ENCODE measurements at regions not wholly inside any gene's neighbourhood (a gene's known extent, or its start where the extent isn't known, plus 50 kb on each side); places are given as distances from the start of the nearest gene placed in this dataset.

- Histone ChIP-seq H3K4me3 (no peak overlapping the region), H3K36me3 (no peaks in the 10 kb centered on the region), H3K4me1 (no peaks in the 10 kb centered on the region), H3K27me3 (no peaks in the 10 kb centered on the region), H3K27ac (no peak overlapping the region), H3K9me3 (peaks cover 0 to 6% (median 0%) of the 10 kb centered on the region in 11 donors)
- no peak for ATAC-seq
- DNase-seq: no peak
- intact Hi-C loops (cut with DNase I): no loop called here
- TF ChIP-seq CTCF (IDR thresholded peaks at IDR 0.05): no peak
These were observed 224.1 kb downstream of the SLITRK6 start for GRCh38 chr13:85575110-85575509.

GRCh38 chr13:85567909-85568308 lies 231.3 kb downstream of the SLITRK6 start:
- H3K4me3 ChIP-seq: no peak overlapping the region
- H3K27ac ChIP-seq: no peak overlapping the region
- peaks cover 0 to 3% (median 0%) of the 10 kb centered on the region in 11 donors for H3K9me3 ChIP-seq
- no peaks in the 10 kb centered on the region for H3K27me3 ChIP-seq
- intact Hi-C loops (cut with DNase I): no loop called here
- H3K36me3 ChIP-seq: no peaks in the 10 kb centered on the region
- no peak for TF ChIP-seq CTCF (IDR thresholded peaks at IDR 0.05)
- WGBS, 2 donors: 63 to 67% methylated on average over 2 of the region's 2 CpGs
- ATAC-seq (no peak), DNase-seq (no peak)
- no peaks in the 10 kb centered on the region for H3K4me1 ChIP-seq

DNA sequence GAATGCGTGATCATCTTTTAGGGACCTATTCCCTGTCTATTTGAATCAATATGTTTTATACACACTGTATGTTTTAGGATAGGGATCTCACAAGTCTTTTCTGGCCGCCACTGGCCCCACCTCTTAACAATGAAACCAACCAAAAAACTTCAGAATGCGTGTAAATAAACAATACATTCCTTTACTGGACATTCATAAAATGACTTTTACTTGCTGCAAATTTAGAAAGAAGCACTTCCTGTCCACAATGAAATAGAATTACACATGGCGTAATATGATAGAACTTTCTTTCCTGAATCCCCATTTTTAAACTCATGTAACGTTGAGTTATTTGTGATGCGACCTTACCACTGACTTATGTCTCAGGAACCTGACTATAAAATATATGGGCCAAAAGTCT lies 233.6 kb downstream of the SLITRK6 start:
- Histone ChIP-seq H3K27me3 (no peaks in the 10 kb centered on the region), H3K36me3 (no peaks in the 10 kb centered on the region), H3K4me3 (no peak overlapping the region), H3K27ac (no peak overlapping the region), H3K4me1 (no peaks in the 10 kb centered on the region), H3K9me3 (peaks cover 0 to 3% (median 0%) of the 10 kb centered on the region in 11 donors)
- TF ChIP-seq CTCF (IDR thresholded peaks at IDR 0.05): no peak
- 64 to 72% methylated on average over 6 of the region's 6 CpGs for WGBS, 2 donors
- ATAC-seq (no peak), DNase-seq (no peak)
- intact Hi-C loops (cut with DNase I): no loop called here

- no peak overlapping the region for H3K4me3 ChIP-seq
- 51 to 75% methylated on average over 1 of the region's 1 CpG for WGBS, 2 donors
- H3K27ac ChIP-seq: no peak overlapping the region
- DNase-seq: no peak
- H3K9me3 ChIP-seq: peaks cover 0 to 3% (median 0%) of the 10 kb centered on the region in 11 donors
- no peaks in the 10 kb centered on the region for H3K27me3 ChIP-seq
- no peak for TF ChIP-seq CTCF (IDR thresholded peaks at IDR 0.05)
- no peak for ATAC-seq
- no peaks in the 10 kb centered on the region for H3K36me3 ChIP-seq
- intact Hi-C loops (cut with DNase I): no loop called here
- H3K4me1 ChIP-seq: no peaks in the 10 kb centered on the region
These were observed 234.6 kb downstream of the SLITRK6 start for GRCh38 chr13:85564598-85564997.

GRCh38 chr13:85562282-85562681 lies 236.9 kb downstream of the SLITRK6 start:
- intact Hi-C loops (cut with DNase I): no loop called here
- ATAC-seq: no peak
- DNase-seq: no peak
- H3K4me3 ChIP-seq: no peak overlapping the region
- H3K27ac ChIP-seq: no peak overlapping the region
- TF ChIP-seq CTCF (IDR thresholded peaks at IDR 0.05): no peak
- H3K27me3 ChIP-seq: no peaks in the 10 kb centered on the region
- H3K4me1 ChIP-seq: no peaks in the 10 kb centered on the region
- no peaks in the 10 kb centered on the region for H3K9me3 ChIP-seq
- 92 to 95% methylated on average over 6 of the region's 6 CpGs for WGBS, 2 donors
- no peaks in the 10 kb centered on the region for H3K36me3 ChIP-seq
